IMR-90 (cell line): ENCODE measurements at regions not wholly inside any gene's neighbourhood (a gene's known extent, or its start where the extent isn't known, plus 50 kb on each side); places are given as distances from the start of the nearest gene placed in this dataset.

ENCODE experiments used
- ATAC-seq: fragments of 200-7000 bp; cut with Tn5 transposase; 2 replicates; pipeline ENCODE4 v1.9.1; 2020; ENCODE audit warnings: low read depth, mild to moderate bottlenecking, moderate library complexity
- BruUV-seq: library from RNA; stranded (reverse); fragments of 400-500 nt; replicated peaks from 2 replicates; lab custom pipeline; 2021; lab: Mats Ljungman, UMichigan
- CTCF ChIA-PET: fragments of 300-600 bp; formaldehyde crosslinking; extraction: SDS; loops from one replicate; lab custom pipeline; 2021; ENCODE audit warnings: antibody characterized with exemption; lab: Yijun Ruan, JAX
- POLR2A ChIA-PET: fragments of 300-600 bp; sonication (Branson Sonifier 250); formaldehyde crosslinking; loops from one replicate; lab custom pipeline; 2022; ENCODE audit warnings: antibody characterized with exemption; ENCODE audit not compliant: unreplicated experiment; lab: Charles Lee
- DNase-seq: peaks from one replicate; pipeline ENCODE4 v3.0.0; 2013
- H2AFZ ChIP-seq: replicated peaks from 2 replicates; pipeline ENCODE3; 2013; ENCODE audit warnings: low read length, mild to moderate bottlenecking; ENCODE audit not compliant: poor library complexity
- H2AK5ac ChIP-seq: 2 replicates; pipeline ENCODE4 v1.6.1; 2013; ENCODE audit warnings: low read depth, low read length, inconsistent platforms
- H2AK9ac ChIP-seq: replicated peaks from 2 replicates; pipeline ENCODE3; 2013; ENCODE audit warnings: mild to moderate bottlenecking, low read depth, low read length, moderate library complexity; ENCODE audit not compliant: poor library complexity
- H2BK120ac ChIP-seq: 2 replicates; pipeline ENCODE4 v1.6.1; 2013; ENCODE audit warnings: low read depth, low read length, inconsistent platforms
- H2BK15ac ChIP-seq: 3 replicates; pipeline ENCODE4 v1.6.1; 2013; ENCODE audit warnings: low read depth, low read length, inconsistent platforms
- H2BK20ac ChIP-seq: 2 replicates; pipeline ENCODE4 v1.6.1; 2013; ENCODE audit warnings: low read depth, mild to moderate bottlenecking, inconsistent platforms, low read length, moderate library complexity
- H2BK5ac ChIP-seq: 2 replicates; pipeline ENCODE4 v1.6.1; 2013; ENCODE audit warnings: mild to moderate bottlenecking, low read depth, low read length, inconsistent platforms; ENCODE audit not compliant: poor library complexity, severe bottlenecking
- H3K14ac ChIP-seq: replicated peaks from 2 replicates; pipeline ENCODE4 v1.6.1; 2013; ENCODE audit warnings: low read depth, low read length, inconsistent platforms
- H3K18ac ChIP-seq: 2 replicates; pipeline ENCODE4 v1.6.1; 2013; ENCODE audit warnings: low read depth, low read length, control low read depth
- H3K23ac ChIP-seq: 2 replicates; pipeline ENCODE4 v1.6.1; 2013; ENCODE audit warnings: low read depth, low read length, inconsistent platforms
- H3K27ac ChIP-seq: 2 replicates; pipeline ENCODE4 v1.5.1; 2013; ENCODE audit warnings: mild to moderate bottlenecking, control low read depth, low read length; ENCODE audit not compliant: insufficient read depth
- H3K27me3 ChIP-seq: 2 replicates; pipeline ENCODE4 v1.6.1; 2013; ENCODE audit warnings: low read length; ENCODE audit not compliant: control insufficient read depth, insufficient read depth
- H3K36me3 ChIP-seq: 2 replicates; pipeline ENCODE4 v1.6.1; 2013; ENCODE audit warnings: low read length, mixed read lengths; ENCODE audit not compliant: control insufficient read depth, insufficient read depth
- H3K4ac ChIP-seq: 2 replicates; pipeline ENCODE4 v1.6.1; 2013; ENCODE audit warnings: low read depth, low read length, inconsistent platforms
- H3K4me1 ChIP-seq: 2 replicates; pipeline ENCODE4 v1.6.1; 2013; ENCODE audit warnings: low read length, mixed read lengths; ENCODE audit not compliant: control insufficient read depth, insufficient read depth
- H3K4me2 ChIP-seq: 2 replicates; pipeline ENCODE4 v1.6.1; 2013; ENCODE audit warnings: low read depth, mild to moderate bottlenecking, control low read depth, low read length, moderate library complexity
- H3K4me3 ChIP-seq: 2 replicates; pipeline ENCODE4 v1.5.1; 2013; ENCODE audit warnings: low read depth, mild to moderate bottlenecking, control low read depth, low read length, moderate library complexity; ENCODE audit not compliant: insufficient read depth
- H3K56ac ChIP-seq: 2 replicates; pipeline ENCODE4 v1.6.1; 2013; ENCODE audit warnings: low read length, inconsistent platforms; ENCODE audit not compliant: insufficient read depth; ENCODE audit errors: extremely low read depth
- H3K79me1 ChIP-seq, 2 experiments: 2 replicates each; pipeline ENCODE4 v1.6.1; 2013; ENCODE audit warnings: low read length in 2 of 2, inconsistent platforms in 1 of 2, low read depth in 1 of 2
- H3K9ac ChIP-seq: 2 replicates; pipeline ENCODE4 v1.6.1; 2013; ENCODE audit warnings: low read depth, low read length, control low read depth
- H3K9me1 ChIP-seq: 2 replicates; pipeline ENCODE4 v1.6.1; 2013; ENCODE audit warnings: low read length, inconsistent platforms; ENCODE audit not compliant: insufficient read depth
- H3K9me3 ChIP-seq: 2 replicates; pipeline ENCODE4 v1.6.1; 2013; ENCODE audit warnings: low read length; ENCODE audit not compliant: control insufficient read depth, insufficient read depth
- H4K20me1 ChIP-seq: 2 replicates; pipeline ENCODE4 v1.6.1; 2013; ENCODE audit warnings: low read length, inconsistent platforms; ENCODE audit not compliant: insufficient read depth
- H4K5ac ChIP-seq: 2 replicates; pipeline ENCODE4 v1.6.1; 2013; ENCODE audit warnings: mild to moderate bottlenecking, low read depth, low read length, control low read depth
- H4K8ac ChIP-seq, 2 experiments: 2 replicates each; pipeline ENCODE4 v1.6.1; 2013; ENCODE audit warnings: low read depth in 2 of 2, low read length in 2 of 2, control low read depth in 1 of 2, inconsistent platforms in 1 of 2
- H4K91ac ChIP-seq: 2 replicates; pipeline ENCODE4 v1.6.1; 2013; ENCODE audit warnings: low read depth, low read length, inconsistent platforms; ENCODE audit not compliant: insufficient read depth
- MAZ ChIP-seq: IDR thresholded peaks from 2 replicates; pipeline ENCODE4 v1.6.1; 2012; ENCODE audit warnings: low read depth, mild to moderate bottlenecking, low read length, improper control_type of control experiment, moderate library complexity, borderline replicate concordance
- NFE2L2 ChIP-seq: fragments of 150-350 bp; IDR thresholded peaks from 2 replicates; pipeline ENCODE4 v1.6.1; 2016; ENCODE audit warnings: low read depth, mild to moderate bottlenecking, low read length
- POLR2A ChIP-seq: IDR thresholded peaks from 2 replicates; pipeline ENCODE4 v1.6.1; 2012; ENCODE audit warnings: mild to moderate bottlenecking, low read depth, low read length
- WGBS, 2 experiments: methylation state at CpG; one replicate each; pipeline versions ENCODE4 v1.1.5 to v1.1.7; 2013; ENCODE audit warnings: missing lambda C conversion rate in 2 of 2; ENCODE audit not compliant: insufficient read length in 1 of 2; ENCODE audit errors: extremely low coverage in 2 of 2; 5-methylcytosine and 5-hydroxymethylcytosine counted together
- dilution Hi-C: fragments of 300-500 bp; cut with HindIII; formaldehyde crosslinking; loops from one replicate; pipeline ENCODE4 v1.14.3; 2018; ENCODE audit warnings: low sequenced_read_pairs; ENCODE audit not compliant: unreplicated experiment
- in situ Hi-C: fragments of 300-500 bp; cut with MboI; formaldehyde crosslinking; loops from 3 replicates; pipeline ENCODE4 v1.14.3; 2019; ENCODE audit warnings: low sequenced_read_pairs, inconsistent platforms, mixed read lengths
- intact Hi-C: fragments of 100-400 bp; cut with micrococcal nuclease; formaldehyde crosslinking; loops from 2 replicates; pipeline ENCODE4 v1.10.0; 2022
- TF ChIP-seq, protein P1 (sequence below): fragments of 150-350 bp; IDR thresholded peaks from 2 replicates; pipeline ENCODE4 v1.6.1; 2017; ENCODE audit warnings: mild to moderate bottlenecking, antibody characterized with exemption, low read length, low read depth

DNA sequence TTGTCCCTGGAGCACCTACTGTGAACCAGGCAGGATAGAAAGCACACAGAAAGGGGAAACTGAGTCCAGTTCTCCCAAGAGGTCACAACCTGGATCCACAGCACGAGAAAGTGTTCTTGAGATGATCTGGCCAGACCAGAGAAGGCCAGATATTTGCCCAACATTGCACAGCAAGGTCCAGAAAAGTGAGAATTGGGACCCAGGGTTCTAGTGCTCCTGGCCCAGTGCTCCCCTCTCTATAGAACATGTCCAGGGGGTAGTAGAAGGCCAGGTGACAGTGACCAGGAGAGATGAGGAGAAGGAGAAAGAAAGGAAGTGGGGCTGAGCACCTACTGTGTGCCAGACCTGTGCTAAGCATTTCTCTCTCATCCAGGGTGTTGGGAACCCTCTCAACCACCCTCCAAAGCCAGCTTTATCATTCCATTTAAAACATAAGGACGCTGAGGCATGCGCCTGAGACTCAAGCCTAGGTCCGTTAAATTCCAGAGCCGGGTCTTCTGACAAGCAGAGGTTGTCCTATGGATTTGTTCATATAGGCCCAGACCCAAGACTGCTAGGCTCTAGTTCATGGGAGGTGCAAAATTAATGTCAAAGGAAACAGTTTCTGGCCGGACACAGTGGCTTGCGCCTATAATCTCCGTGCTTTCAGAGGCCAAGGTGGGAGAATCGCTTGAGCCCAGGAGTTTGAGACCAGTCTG, 128.7 kb downstream of the MN1 start:
- Histone ChIP-seq H3K79me1 (no peaks in the 10 kb centered on the region), H2AFZ (no peak overlapping the region), H3K4me1 (peaks cover 4% of the 10 kb centered on the region; the same call in 1 of the 2 replicates), H3K36me3 (no peaks in the 10 kb centered on the region), H3K14ac (no peak overlapping the region), H3K18ac (no peak overlapping the region), H2BK5ac (no peak overlapping the region), H4K20me1 (no peaks in the 10 kb centered on the region), H4K5ac (no peak overlapping the region), H3K27me3 (peaks cover 36% of the 10 kb centered on the region), H3K9me1 (0 out of 2 replicates have a peak, but pooled peaks cover 6% of the 10 kb centered on the region), H3K9ac (no peak overlapping the region), H2AK9ac (no peak overlapping the region), H2BK120ac (no peak overlapping the region), H2BK15ac (no peak overlapping the region), H3K9me3 (peaks cover 2% of the 10 kb centered on the region; the same call in 1 of the 2 replicates), H3K27ac (no peak overlapping the region), H3K23ac (no peak overlapping the region), H4K91ac (no peak overlapping the region), H2AK5ac (no peak overlapping the region), H3K4me2 (no peak overlapping the region), H3K4ac (no peak overlapping the region), H3K56ac (no peak overlapping the region), H4K8ac (no peak overlapping the region), H3K4me3 (no peak overlapping the region), H2BK20ac (no peak overlapping the region)
- intact Hi-C loops (no loop called here), in situ Hi-C loops (no loop called here), dilution Hi-C loops (no loop called here)
- CTCF ChIA-PET = no interaction called here
- POLR2A ChIA-PET = no interaction called here
- 94% methylated on average over 3 of the region's 9 CpGs; no CpG with 5 or more reads in 1 of the 2 experiments for WGBS, 2 experiments
- no TSS peak for BruUV-seq
- TF ChIP-seq, protein P1, sequence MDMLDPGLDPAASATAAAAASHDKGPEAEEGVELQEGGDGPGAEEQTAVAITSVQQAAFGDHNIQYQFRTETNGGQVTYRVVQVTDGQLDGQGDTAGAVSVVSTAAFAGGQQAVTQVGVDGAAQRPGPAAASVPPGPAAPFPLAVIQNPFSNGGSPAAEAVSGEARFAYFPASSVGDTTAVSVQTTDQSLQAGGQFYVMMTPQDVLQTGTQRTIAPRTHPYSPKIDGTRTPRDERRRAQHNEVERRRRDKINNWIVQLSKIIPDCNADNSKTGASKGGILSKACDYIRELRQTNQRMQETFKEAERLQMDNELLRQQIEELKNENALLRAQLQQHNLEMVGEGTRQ = no peak
- no peak for TF ChIP-seq NFE2L2
- no peak for TF ChIP-seq POLR2A
- no peak for TF ChIP-seq MAZ
- no peak for DNase-seq
- ATAC-seq = no peak
